ENCODE measurements at regions not wholly inside any gene's neighbourhood (a gene's known extent, or its start where the extent isn't known, plus 50 kb on each side); places are given as distances from the start of the nearest gene placed in this dataset.

DNA sequence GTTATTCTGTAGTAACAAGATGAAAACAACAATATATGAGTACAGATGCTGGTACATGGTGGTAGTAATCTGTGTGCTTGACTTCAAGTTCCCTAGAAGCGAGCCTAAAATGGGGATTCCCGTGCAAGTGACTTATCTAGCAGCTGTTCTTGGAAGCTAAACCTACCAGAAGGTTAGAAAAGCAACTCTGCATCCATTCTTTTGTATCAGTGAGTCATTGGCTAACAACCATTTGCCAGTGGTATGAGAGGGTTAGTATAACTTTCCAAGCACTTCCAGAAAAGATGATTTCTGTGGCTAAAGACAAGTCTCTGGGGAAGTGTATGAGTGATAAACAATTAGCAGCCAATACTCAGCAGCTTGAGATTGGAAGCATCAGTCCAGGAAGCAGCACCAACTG is 787.7 kb upstream of the CDH6 start:
- Histone ChIP-seq H3K27ac (ENCODE audit: low read length, poor library complexity, severe bottlenecking) (no peak overlapping the region), H2BK5ac (ENCODE audit: low read depth, low read length, poor library complexity, severe bottlenecking) (no peak overlapping the region), H2AK5ac (ENCODE audit: low read length, severe bottlenecking) (no peak overlapping the region), H3K23ac (ENCODE audit: low read length in 2 of 2) (no peak overlapping the region), H3K27me3 (ENCODE audit: control insufficient read depth in 1 of 2, insufficient read depth in 1 of 2, low read length in 2 of 2) (no peaks in the 10 kb centered on the region), H3K4ac (ENCODE audit: low read depth in 1 of 2, low read length in 2 of 2) (no peak overlapping the region), H2BK15ac (ENCODE audit: low read depth, poor library complexity, severe bottlenecking) (no peak overlapping the region), H3K9me3 (ENCODE audit: control insufficient read depth, low read length) (peaks cover 6% of the 10 kb centered on the region), H3K36me3 (ENCODE audit: control insufficient read depth in 1 of 2, insufficient read depth in 2 of 2, low read depth in 1 of 2, low read length in 2 of 2) (no peaks in the 10 kb centered on the region), H2AFZ (ENCODE audit: low read depth, low read length) (no peak overlapping the region), H3K18ac (ENCODE audit: low read depth in 1 of 2, low read length in 2 of 2) (no peak overlapping the region), H2BK12ac (ENCODE audit: low read length in 2 of 2) (no peak overlapping the region), H3K79me1 (replicated peaks; ENCODE audit: low read length, poor library complexity, severe bottlenecking) (no peaks in the 10 kb centered on the region), H4K8ac (ENCODE audit: low read length) (no peak overlapping the region), H2BK120ac (ENCODE audit: low read depth, low read length) (no peak overlapping the region), H3K4me2 (ENCODE audit: low read length, poor library complexity, severe bottlenecking) (no peak overlapping the region), H3K9ac (ENCODE audit: low read length) (no peak overlapping the region), H3K14ac (ENCODE audit: low read length in 2 of 2) (no peak overlapping the region), H3K4me3 (ENCODE audit: insufficient read depth in 1 of 2, low read depth in 1 of 2, low read length in 2 of 2) (no peak overlapping the region), H3K4me1 (ENCODE audit: control insufficient read depth, insufficient read depth, low read depth, low read length) (no peaks in the 10 kb centered on the region), H4K91ac (ENCODE audit: low read length) (no peak overlapping the region)
- DNase-seq, result peak; percentile 2
- WGBS, result 48% methylated on average over 2 of the region's 2 CpGs

DNA sequence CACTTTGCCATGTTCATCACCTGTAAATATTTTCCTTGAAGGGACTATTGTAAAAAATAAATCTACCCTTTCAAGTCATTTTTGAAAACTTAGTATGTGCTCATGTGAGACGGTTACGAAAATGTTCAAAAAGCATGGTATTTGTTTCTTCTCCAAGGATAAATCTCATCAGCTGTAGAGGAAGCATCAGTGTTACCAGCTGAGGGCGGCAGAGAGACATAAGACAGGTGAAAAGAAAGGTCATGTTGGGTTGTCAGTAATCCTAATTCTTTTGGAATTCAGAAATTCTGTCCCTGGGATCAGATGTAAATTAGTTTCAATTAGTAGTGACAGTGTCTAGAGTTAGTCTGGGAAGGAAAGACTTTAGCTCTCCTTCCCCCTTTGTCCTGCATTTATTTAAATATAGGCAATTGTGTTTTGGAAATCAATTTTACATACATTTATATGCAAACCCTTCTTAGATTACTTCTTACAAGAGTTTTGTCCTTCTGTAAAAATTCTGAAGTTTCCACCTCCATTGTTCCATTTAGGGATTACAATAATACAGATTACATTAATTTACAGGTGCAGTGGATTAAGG is 791.9 kb upstream of the CDH6 start:
- Histone ChIP-seq H3K9ac (ENCODE audit: low read length) (no peak overlapping the region), H2BK12ac (ENCODE audit: low read length in 2 of 2) (no peak overlapping the region), H3K79me1 (replicated peaks; ENCODE audit: low read length, poor library complexity, severe bottlenecking) (no peaks in the 10 kb centered on the region), H3K18ac (ENCODE audit: low read depth in 1 of 2, low read length in 2 of 2) (no peak overlapping the region), H3K36me3 (ENCODE audit: control insufficient read depth in 1 of 2, insufficient read depth in 2 of 2, low read depth in 1 of 2, low read length in 2 of 2) (no peaks in the 10 kb centered on the region), H3K27me3 (ENCODE audit: control insufficient read depth in 1 of 2, insufficient read depth in 1 of 2, low read length in 2 of 2) (no peaks in the 10 kb centered on the region), H3K23ac (ENCODE audit: low read length in 2 of 2) (no peak overlapping the region), H4K91ac (ENCODE audit: low read length) (no peak overlapping the region), H3K4ac (ENCODE audit: low read depth in 1 of 2, low read length in 2 of 2) (no peak overlapping the region), H3K27ac (ENCODE audit: low read length, poor library complexity, severe bottlenecking) (no peak overlapping the region), H3K4me3 (ENCODE audit: insufficient read depth in 1 of 2, low read depth in 1 of 2, low read length in 2 of 2) (no peak overlapping the region), H4K8ac (ENCODE audit: low read length) (no peak overlapping the region), H2AFZ (ENCODE audit: low read depth, low read length) (no peak overlapping the region), H2BK120ac (ENCODE audit: low read depth, low read length) (no peak overlapping the region), H3K14ac (ENCODE audit: low read length in 2 of 2) (no peak overlapping the region), H3K9me3 (ENCODE audit: control insufficient read depth, low read length) (peaks cover 3% of the 10 kb centered on the region), H3K4me2 (ENCODE audit: low read length, poor library complexity, severe bottlenecking) (no peak overlapping the region), H2AK5ac (ENCODE audit: low read length, severe bottlenecking) (no peak overlapping the region), H3K4me1 (ENCODE audit: control insufficient read depth, insufficient read depth, low read depth, low read length) (no peaks in the 10 kb centered on the region), H2BK5ac (ENCODE audit: low read depth, low read length, poor library complexity, severe bottlenecking) (no peak overlapping the region), H2BK15ac (ENCODE audit: low read depth, poor library complexity, severe bottlenecking) (no peak overlapping the region)
- DNase-seq, result peak; percentile 23
- 47% methylated on average over 3 of the region's 3 CpGs for WGBS

DNA sequence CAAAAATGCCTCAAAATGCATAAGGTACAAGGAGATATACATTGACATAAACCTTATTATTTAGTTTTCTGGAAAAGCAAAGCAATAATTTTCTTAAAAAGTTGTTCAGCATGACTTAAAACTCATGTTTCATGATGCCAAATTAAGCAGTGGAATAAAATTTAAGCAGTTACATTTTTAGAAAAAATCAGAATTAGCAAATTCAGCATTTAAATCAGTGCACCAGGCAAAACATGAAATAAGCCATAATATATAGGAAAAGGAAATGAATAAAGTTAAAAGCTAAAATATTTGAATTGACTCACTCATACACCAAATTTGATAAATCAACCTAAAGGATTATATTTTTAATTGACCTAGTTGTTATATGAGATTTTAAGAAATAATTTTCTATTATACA is 795.1 kb upstream of the CDH6 start:
- Histone ChIP-seq H3K4ac (ENCODE audit: low read depth in 1 of 2, low read length in 2 of 2) (no peak overlapping the region), H3K27me3 (ENCODE audit: control insufficient read depth in 1 of 2, insufficient read depth in 1 of 2, low read length in 2 of 2) (no peaks in the 10 kb centered on the region), H3K27ac (ENCODE audit: low read length, poor library complexity, severe bottlenecking) (no peak overlapping the region), H3K36me3 (ENCODE audit: control insufficient read depth in 1 of 2, insufficient read depth in 2 of 2, low read depth in 1 of 2, low read length in 2 of 2) (no peaks in the 10 kb centered on the region), H2BK120ac (ENCODE audit: low read depth, low read length) (no peak overlapping the region), H2AK5ac (ENCODE audit: low read length, severe bottlenecking) (no peak overlapping the region), H3K14ac (ENCODE audit: low read length in 2 of 2) (no peak overlapping the region), H2BK12ac (ENCODE audit: low read length in 2 of 2) (no peak overlapping the region), H3K4me3 (ENCODE audit: insufficient read depth in 1 of 2, low read depth in 1 of 2, low read length in 2 of 2) (no peak overlapping the region), H3K79me1 (replicated peaks; ENCODE audit: low read length, poor library complexity, severe bottlenecking) (no peaks in the 10 kb centered on the region), H3K4me2 (ENCODE audit: low read length, poor library complexity, severe bottlenecking) (no peak overlapping the region), H3K4me1 (ENCODE audit: control insufficient read depth, insufficient read depth, low read depth, low read length) (no peaks in the 10 kb centered on the region), H3K9ac (ENCODE audit: low read length) (no peak overlapping the region), H2BK5ac (ENCODE audit: low read depth, low read length, poor library complexity, severe bottlenecking) (no peak overlapping the region), H4K91ac (ENCODE audit: low read length) (no peak overlapping the region), H2BK15ac (ENCODE audit: low read depth, poor library complexity, severe bottlenecking) (no peak overlapping the region), H3K23ac (ENCODE audit: low read length in 2 of 2) (no peak overlapping the region), H3K18ac (ENCODE audit: low read depth in 1 of 2, low read length in 2 of 2) (no peak overlapping the region), H3K9me3 (ENCODE audit: control insufficient read depth, low read length) (no peaks in the 10 kb centered on the region), H2AFZ (ENCODE audit: low read depth, low read length) (no peak overlapping the region), H4K8ac (ENCODE audit: low read length) (no peak overlapping the region)
- no peak for DNase-seq

DNA sequence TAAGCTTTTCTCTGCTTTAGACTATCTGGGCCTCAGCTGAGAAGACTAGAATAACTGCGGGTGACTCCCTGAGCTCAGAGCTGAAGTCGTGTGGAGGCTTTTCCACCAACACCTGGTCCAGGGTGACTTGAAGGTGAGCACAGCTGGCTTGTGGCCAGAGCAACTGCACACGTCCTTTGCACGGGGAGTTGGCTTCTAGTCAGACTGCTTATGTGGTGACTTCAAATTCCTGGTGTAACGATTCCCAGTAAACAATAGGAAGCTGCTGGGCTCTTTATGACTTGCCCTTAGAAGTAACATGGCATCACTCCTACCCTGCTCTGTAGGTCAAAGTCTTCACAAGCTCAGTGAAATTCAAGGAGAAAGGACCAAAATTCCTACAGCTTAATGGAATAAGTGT is 800.6 kb upstream of the CDH6 start:
- no peak for DNase-seq
- no peak overlapping the region for H2BK12ac ChIP-seq (ENCODE audit: low read length in 2 of 2)
- H3K27ac ChIP-seq (ENCODE audit: low read length, poor library complexity, severe bottlenecking), result no peak overlapping the region
- no peak overlapping the region for H3K4me2 ChIP-seq (ENCODE audit: low read length, poor library complexity, severe bottlenecking)
- no peak overlapping the region for H4K91ac ChIP-seq (ENCODE audit: low read length)
- H3K4me1 ChIP-seq (ENCODE audit: control insufficient read depth, insufficient read depth, low read depth, low read length), result peaks cover 2% of the 10 kb centered on the region
- H2BK5ac ChIP-seq (ENCODE audit: low read depth, low read length, poor library complexity, severe bottlenecking), result no peak overlapping the region
- H3K79me1 ChIP-seq (replicated peaks; ENCODE audit: low read length, poor library complexity, severe bottlenecking), result no peaks in the 10 kb centered on the region
- WGBS, result 94% methylated on average over 5 of the region's 5 CpGs
- H3K27me3 ChIP-seq (ENCODE audit: control insufficient read depth in 1 of 2, insufficient read depth in 1 of 2, low read length in 2 of 2), result no peaks in the 10 kb centered on the region
- H2AK5ac ChIP-seq (ENCODE audit: low read length, severe bottlenecking), result no peak overlapping the region
- H3K4ac ChIP-seq (ENCODE audit: low read depth in 1 of 2, low read length in 2 of 2), result no peak overlapping the region
- no peak overlapping the region for H3K23ac ChIP-seq (ENCODE audit: low read length in 2 of 2)
- H3K18ac ChIP-seq (ENCODE audit: low read depth in 1 of 2, low read length in 2 of 2), result no peak overlapping the region
- peaks cover 4% of the 10 kb centered on the region for H3K9me3 ChIP-seq (ENCODE audit: control insufficient read depth, low read length)
- H3K9ac ChIP-seq (ENCODE audit: low read length), result no peak overlapping the region
- H2BK15ac ChIP-seq (ENCODE audit: low read depth, poor library complexity, severe bottlenecking), result no peak overlapping the region
- H3K36me3 ChIP-seq (ENCODE audit: control insufficient read depth in 1 of 2, insufficient read depth in 2 of 2, low read depth in 1 of 2, low read length in 2 of 2), result no peaks in the 10 kb centered on the region
- H3K14ac ChIP-seq (ENCODE audit: low read length in 2 of 2), result peak overlapping the region in 1 of 2 experiments; percentile 7
- H2AFZ ChIP-seq (ENCODE audit: low read depth, low read length), result no peak overlapping the region
- H3K4me3 ChIP-seq (ENCODE audit: insufficient read depth in 1 of 2, low read depth in 1 of 2, low read length in 2 of 2), result no peak overlapping the region
- no peak overlapping the region for H4K8ac ChIP-seq (ENCODE audit: low read length)
- H2BK120ac ChIP-seq (ENCODE audit: low read depth, low read length), result no peak overlapping the region
